ENCODE measurements at regions not wholly inside any gene's neighbourhood (a gene's known extent, or its start where the extent isn't known, plus 50 kb on each side); places are given as distances from the start of the nearest gene placed in this dataset.

- Histone ChIP-seq H3K79me2 (ENCODE audit: insufficient read depth, low read depth, low read length) (no peaks in the 10 kb centered on the region), H3K36me3 (ENCODE audit: insufficient read depth, low read length) (no peaks in the 10 kb centered on the region), H2AFZ (ENCODE audit: low read length) (no peak overlapping the region), H3K4me1 (ENCODE audit: insufficient read depth, low read length, poor library complexity, severe bottlenecking) (no peaks in the 10 kb centered on the region), H3K9me2 (ENCODE audit: insufficient read depth, low read length) (no peaks in the 10 kb centered on the region), H4K20me1 (ENCODE audit: insufficient read depth, low read length) (no peaks in the 10 kb centered on the region), H3K27ac (ENCODE audit: low read depth, low read length, poor library complexity, severe bottlenecking) (no peak overlapping the region), H3K9me3 (ENCODE audit: low read length) (no peaks in the 10 kb centered on the region), H3K4me2 (ENCODE audit: low read length) (no peak overlapping the region), H3K4me3 (ENCODE audit: low read depth, low read length, poor library complexity, severe bottlenecking) (no peak overlapping the region)
- CTCF ChIA-PET (ENCODE audit: unreplicated experiment): no interaction called here
- no peak for DNase-seq (ENCODE audit: low spot score)
- POLR2A ChIA-PET: no interaction called here
- BruUV-seq (replicated peaks): no TSS peak
- no peak for TF ChIP-seq CTCF (conservative IDR thresholded peaks at IDR 0.05; ENCODE audit: low read length)
- intact Hi-C loops (cut with micrococcal nuclease; ENCODE audit: unreplicated experiment): no loop called here
Observed at GRCh38 chr3:110680450-110680849, 391.2 kb upstream of the NECTIN3 start.

GRCh38 chr3:110684466-110684865 lies 387.1 kb upstream of the NECTIN3 start:
- no peak for DNase-seq (ENCODE audit: low spot score)
- no peak overlapping the region for H3K4me2 ChIP-seq (ENCODE audit: low read length)

GRCh38 chr3:110685630-110686029 lies 386.0 kb upstream of the NECTIN3 start:
- Histone ChIP-seq H2AFZ (ENCODE audit: low read length) (no peak overlapping the region), H3K9me3 (ENCODE audit: low read length) (no peaks in the 10 kb centered on the region), H3K4me2 (ENCODE audit: low read length) (no peak overlapping the region), H3K27ac (ENCODE audit: low read depth, low read length, poor library complexity, severe bottlenecking) (no peak overlapping the region), H3K4me1 (ENCODE audit: insufficient read depth, low read length, poor library complexity, severe bottlenecking) (no peaks in the 10 kb centered on the region), H3K9me2 (ENCODE audit: insufficient read depth, low read length) (no peaks in the 10 kb centered on the region), H4K20me1 (ENCODE audit: insufficient read depth, low read length) (no peaks in the 10 kb centered on the region), H3K4me3 (ENCODE audit: low read depth, low read length, poor library complexity, severe bottlenecking) (no peak overlapping the region), H3K79me2 (ENCODE audit: insufficient read depth, low read depth, low read length) (no peaks in the 10 kb centered on the region), H3K36me3 (ENCODE audit: insufficient read depth, low read length) (no peaks in the 10 kb centered on the region)
- CTCF ChIA-PET (ENCODE audit: unreplicated experiment): no interaction called here
- no TSS peak for BruUV-seq (replicated peaks)
- TF ChIP-seq CTCF (conservative IDR thresholded peaks at IDR 0.05; ENCODE audit: low read length) (no peak), EZH2phosphoT487 (IDR thresholded peaks at IDR 0.05; ENCODE audit: borderline replicate concordance, low read depth, low read length) (no peak)
- no peak for DNase-seq (ENCODE audit: low spot score)
- intact Hi-C loops (cut with micrococcal nuclease; ENCODE audit: unreplicated experiment): no loop called here
- POLR2A ChIA-PET: interaction anchor here (1.5 kb wide), 1 partner anchor 57 kb away, joined by 3 read pairs; no protein-coding TSS in a partner anchor

More at GRCh38 chr3:110684466-110684865, 387.1 kb upstream of the NECTIN3 start:
- intact Hi-C loops (cut with micrococcal nuclease; ENCODE audit: unreplicated experiment): no loop called here
- TF ChIP-seq EZH2phosphoT487 (IDR thresholded peaks at IDR 0.05; ENCODE audit: borderline replicate concordance, low read depth, low read length): no peak
- TF ChIP-seq CTCF (conservative IDR thresholded peaks at IDR 0.05; ENCODE audit: low read length): no peak
- Histone ChIP-seq H3K9me3 (ENCODE audit: low read length) (no peaks in the 10 kb centered on the region), H2AFZ (ENCODE audit: low read length) (no peak overlapping the region), H3K9me2 (ENCODE audit: insufficient read depth, low read length) (no peaks in the 10 kb centered on the region), H3K4me1 (ENCODE audit: insufficient read depth, low read length, poor library complexity, severe bottlenecking) (no peaks in the 10 kb centered on the region), H4K20me1 (ENCODE audit: insufficient read depth, low read length) (no peaks in the 10 kb centered on the region), H3K27ac (ENCODE audit: low read depth, low read length, poor library complexity, severe bottlenecking) (no peak overlapping the region), H3K36me3 (ENCODE audit: insufficient read depth, low read length) (no peaks in the 10 kb centered on the region), H3K79me2 (ENCODE audit: insufficient read depth, low read depth, low read length) (no peaks in the 10 kb centered on the region), H3K4me3 (ENCODE audit: low read depth, low read length, poor library complexity, severe bottlenecking) (no peak overlapping the region)
- ChIA-PET CTCF (ENCODE audit: unreplicated experiment) (no interaction called here), POLR2A (interaction anchor here (1.5 kb wide), 1 partner anchor 56 kb away, joined by 3 read pairs; no protein-coding TSS in a partner anchor)
- BruUV-seq (replicated peaks): no TSS peak
